NCI-H774 (cell line): ENCODE measurements at regions not wholly inside any gene's neighbourhood (a gene's known extent, or its start where the extent isn't known, plus 50 kb on each side); places are given as distances from the start of the nearest gene placed in this dataset.

Experiments
- DNase-seq: peaks from one replicate; lab custom pipeline; 2025; lab: John Stamatoyannopoulos, UW

DNA sequence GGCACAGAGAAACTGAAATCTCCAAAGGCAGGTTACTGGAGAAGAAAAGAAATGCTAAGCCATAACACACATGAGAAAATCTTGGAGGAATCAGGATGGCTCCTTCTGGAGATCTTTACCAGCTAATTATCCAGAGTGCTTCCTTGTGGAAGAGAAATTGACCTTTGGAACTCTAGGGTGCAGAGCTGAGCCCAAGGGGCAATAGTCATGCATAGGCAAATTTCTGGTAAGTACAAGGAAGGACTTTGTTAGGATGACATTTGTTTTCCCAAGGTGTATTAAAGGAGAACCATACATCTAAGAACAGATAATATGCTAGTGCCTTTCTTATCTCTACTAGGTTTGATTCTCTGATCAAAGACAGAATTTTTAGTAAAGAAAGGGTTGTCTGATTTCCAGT lies 670.6 kb downstream of the DHX35 start:
- DNase-seq, result no peak

DNA sequence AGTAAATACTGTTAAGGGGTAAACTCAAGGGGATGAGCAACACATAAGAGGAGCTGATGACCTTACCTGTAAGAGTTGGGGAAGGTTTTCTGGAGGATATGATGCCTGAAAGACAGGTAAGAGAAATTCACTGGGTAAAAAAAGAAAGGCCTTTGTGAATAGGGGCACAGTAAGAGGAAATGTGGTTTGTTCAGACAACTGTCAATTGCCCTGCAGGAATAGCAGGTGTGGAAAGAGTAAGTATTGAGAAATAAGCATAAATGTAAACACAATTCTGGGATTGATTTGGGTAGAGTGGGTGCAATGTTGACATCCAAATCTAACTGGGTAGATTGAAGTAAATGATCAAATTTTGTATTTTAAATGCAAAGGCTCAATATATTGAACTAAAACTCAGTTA lies 670.0 kb downstream of the DHX35 start:
- no peak for DNase-seq

DNA sequence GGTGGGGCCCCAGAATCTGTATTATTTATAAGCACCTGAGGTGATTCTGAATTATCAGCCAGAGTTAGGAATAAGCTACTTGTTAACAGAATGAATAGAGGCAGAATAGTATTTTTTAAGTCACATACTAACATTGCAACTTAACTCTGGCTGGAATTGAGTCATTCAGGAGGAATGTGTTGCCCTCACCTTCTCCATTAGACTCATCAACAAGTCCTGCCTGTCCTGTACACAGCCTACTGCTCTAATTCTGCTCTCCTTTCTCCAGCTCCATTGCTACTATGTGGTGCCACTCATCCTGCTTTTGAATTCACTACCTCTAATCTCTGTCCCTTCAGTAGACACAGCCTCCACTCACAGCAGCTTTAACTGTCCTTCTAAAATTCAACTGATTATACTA lies 669.4 kb downstream of the DHX35 start:
- no peak for DNase-seq

DNA sequence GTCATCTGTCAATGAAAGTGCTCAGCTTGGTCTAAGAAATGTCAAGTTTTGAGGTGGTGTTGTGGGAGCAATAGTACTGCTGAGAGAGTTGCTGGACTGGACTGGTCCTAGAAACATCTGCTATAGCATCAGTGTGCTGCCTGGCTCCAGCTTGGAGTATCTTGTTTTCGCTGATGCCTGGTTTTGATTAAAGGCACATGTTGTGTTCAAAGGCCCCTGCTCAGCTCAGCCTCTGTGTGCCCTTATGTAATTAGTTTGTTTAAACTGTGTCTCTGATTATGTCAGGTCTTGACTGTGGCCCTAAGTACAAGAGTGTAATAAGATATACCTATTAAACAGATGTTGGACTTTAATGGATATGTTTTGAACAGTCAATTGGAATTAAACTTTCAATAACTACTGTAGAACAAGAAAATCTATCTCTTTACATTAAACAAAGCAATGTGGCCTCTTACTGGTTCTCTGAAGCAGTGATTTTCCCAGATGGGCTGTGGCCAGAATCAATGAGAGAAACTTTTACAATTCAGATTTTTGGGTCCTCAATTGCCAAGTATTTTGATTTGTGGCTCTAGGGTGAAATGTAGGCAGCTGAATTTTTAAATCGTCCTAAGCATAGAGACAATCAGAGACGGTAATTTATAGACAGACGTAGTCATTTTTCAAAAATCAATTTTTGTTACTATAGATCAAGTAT lies 668.2 kb downstream of the DHX35 start:
- DNase-seq, result peak; percentile 27

DNA sequence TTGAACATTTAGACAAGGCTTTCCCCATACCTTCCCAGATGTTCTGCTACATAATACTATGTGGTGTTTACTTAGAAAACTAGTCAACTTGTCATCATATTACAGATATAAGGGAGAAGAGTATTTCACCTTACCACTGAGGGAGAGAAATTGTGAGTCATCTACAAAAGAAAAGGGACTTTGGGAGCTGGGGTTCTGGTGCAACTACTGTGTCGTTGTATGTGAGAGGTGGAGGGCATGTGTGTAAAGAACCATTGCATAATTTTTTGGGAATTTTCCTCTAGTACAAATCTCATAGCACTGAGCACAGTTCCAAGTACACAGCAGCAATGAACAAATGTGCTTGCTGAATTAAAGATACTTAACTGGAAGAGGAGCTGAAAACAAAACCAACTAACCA lies 665.6 kb downstream of the DHX35 start:
- no peak for DNase-seq

DNA sequence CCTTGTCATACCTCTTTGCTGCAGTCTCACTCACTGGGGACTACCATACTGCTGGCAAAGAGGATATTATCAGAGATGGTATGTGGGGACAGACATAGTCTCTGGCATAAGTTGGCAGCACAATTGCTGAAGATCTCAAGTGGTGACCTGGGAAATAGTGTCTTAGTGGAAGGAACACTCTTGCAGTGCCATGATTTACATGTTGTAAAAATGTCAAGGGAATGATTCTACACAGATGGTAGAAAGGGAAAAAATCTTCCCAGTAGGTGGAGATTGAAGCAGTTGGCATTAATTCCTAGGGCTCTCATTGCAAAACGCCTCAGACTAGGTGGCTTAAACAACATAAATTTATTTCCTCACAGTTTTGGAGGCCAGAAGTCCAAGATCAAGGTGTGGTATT lies 662.2 kb downstream of the DHX35 start:
- DNase-seq, result no peak

DNA sequence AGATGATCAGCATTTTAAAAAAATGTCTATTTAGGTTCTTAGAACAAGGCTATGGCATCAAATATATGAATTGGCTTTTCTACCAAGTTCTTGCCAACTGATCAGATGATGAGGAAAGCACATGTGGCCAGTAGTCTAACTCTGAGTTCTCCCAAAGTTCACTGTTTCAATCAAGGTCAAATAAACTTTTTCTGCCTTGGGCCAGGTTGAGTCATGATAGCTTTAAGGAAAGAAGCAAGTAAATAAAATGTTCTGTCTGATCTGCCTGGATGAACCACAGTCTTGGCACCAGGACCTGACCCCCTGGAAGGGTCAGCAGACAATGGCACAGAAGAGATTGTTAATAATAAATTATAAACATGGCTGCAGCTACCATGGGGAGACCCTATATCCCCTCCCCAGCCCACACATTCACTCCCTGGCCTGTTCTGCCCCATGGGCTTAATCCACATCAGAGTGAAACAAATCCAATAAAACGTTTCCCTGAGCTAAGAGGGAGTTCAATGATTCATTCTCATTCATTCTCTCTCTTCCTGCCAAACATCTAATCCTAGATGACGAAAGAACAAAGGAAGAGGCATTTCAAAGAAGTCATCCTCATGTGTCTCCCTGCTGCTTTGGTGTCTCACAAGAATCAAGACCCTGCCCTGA lies 661.6 kb downstream of the DHX35 start:
- DNase-seq, result no peak

DNA sequence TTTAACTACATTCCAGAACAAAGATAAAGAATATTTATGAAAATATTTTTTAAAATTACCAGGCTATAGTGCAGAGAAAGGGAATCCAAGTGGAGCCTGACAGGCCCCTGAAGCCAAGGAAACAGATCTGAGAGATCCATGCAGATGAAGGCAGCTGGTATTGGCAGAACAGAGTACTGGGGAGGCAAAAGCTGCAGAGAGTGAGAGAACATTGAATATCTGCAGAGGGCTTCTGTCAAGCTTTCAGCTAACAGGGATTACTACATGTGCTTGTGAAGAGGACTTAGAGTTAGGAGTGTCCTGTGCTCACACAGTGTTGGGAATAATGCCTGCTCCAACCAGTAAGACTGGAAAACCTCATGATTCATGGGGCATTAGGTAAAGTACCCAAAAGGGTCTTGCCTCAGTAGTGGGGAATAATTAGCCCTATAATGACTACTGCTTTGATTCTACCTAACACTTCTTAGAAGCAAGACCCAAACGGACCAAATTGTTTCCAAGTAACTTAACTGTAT lies 657.2 kb downstream of the DHX35 start:
- no peak for DNase-seq

DNA sequence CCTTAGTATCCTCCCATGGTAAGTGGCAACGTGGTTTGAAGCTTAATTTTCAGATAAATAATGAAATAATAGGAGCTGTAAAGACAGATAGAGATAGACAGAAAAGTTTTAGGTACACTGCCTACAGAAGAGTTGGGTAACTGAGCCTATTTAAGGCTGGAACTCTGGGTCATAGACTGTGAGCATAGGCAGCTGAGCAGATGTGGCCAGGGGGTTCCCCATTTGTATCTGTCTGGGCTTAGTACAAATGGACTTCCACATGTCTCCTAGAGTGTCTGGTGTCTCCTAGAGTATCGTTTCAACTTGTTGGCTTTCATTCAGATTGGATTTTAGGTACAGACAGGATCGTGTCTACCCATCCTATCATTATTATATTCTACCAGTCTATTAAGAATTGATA lies 649.8 kb downstream of the DHX35 start:
- DNase-seq, result no peak

DNA sequence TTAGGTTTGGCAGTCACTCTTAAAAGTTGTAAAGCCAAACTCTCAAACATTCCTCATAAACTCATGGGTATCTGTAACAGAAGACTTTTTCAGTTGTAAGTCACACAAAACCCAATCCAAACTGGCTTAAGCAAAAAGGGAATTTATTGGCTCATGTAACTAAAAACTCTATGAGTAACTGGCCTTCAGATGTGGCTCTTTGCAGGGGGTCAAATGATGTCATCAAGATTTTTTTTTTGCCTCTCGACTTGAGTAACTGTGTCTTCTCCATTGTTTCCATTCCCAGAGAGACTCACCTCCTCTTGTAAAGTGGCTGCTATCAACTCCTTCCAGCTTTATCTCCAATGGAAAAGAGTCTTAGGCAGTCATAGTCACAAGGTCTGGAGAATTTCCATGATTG lies 645.0 kb downstream of the DHX35 start:
- DNase-seq, result no peak

DNA sequence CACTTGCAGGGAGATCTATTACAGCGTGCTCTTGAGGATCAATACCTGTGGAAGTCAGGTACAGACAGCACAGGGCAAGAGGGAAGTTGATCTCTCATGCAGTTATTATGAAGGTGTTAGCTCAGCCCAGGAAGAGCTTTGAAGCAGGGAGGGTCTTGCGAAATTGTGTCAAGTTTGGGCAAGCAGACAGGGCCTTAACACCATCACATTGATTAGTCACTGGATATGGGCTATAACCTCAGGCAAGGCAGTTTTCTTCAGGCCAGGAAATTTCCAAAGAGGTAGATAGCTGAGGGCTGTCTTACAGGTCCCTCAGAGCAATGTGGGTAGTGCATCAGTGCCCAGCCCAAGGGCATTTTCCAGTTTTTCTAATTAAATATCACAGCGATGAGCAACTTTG lies 643.8 kb downstream of the DHX35 start:
- no peak for DNase-seq

DNA sequence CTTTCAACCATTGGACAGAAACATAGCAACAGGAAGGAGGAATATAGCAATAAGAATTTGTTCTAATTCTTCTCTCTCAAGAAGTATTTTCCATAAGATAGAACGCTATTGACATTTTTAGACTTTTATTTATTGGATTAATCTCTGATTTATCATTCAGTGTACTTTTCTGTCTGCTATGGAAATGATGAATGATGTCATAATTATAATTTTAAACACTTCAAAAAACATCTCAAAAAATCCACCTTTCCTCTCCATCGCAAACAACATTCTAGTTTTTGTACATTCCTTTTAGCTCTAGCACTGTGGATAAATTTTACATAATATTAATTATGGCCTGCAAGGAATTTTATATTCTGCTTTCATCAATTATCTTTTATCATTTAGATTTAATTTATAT lies 643.2 kb downstream of the DHX35 start:
- DNase-seq, result no peak

DNA sequence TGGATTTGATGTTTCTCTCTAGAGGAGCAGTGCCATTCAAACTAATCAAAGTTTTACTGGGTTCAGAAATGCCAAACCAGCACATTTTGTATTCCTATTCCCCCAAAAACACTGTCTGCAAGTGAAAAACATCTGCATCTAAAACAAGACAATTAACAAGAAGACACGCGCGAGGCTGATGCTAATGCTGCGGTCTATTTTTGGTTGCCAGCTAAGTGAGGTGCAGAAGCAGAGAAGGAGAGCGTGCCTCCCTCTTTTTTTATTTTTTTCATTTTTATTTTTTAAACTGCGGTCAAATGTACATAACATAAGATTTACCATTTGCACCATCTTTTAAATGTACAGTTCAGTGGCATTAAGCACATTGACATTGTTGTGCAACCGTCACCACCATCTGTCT lies 641.1 kb downstream of the DHX35 start:
- no peak for DNase-seq

DNA sequence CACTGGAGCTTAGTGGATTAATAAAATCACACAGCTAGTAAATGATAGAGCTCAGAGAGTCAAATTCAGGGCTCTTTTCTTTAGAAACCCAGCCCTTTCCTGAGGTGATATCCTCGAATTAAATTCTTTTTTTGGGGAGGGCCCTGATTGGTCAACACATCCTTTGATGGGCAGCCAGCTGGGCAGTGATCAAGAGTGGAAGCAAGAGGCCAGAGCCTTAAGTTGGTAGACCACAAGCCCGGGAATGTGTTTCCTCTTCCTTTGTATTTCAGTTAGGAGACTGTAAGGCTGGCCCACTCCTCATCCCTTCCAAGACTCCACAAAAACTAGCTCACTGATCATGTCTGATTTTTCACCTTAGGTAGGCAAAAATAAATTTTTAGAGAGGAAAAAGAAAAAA lies 640.5 kb downstream of the DHX35 start:
- no peak for DNase-seq

DNA sequence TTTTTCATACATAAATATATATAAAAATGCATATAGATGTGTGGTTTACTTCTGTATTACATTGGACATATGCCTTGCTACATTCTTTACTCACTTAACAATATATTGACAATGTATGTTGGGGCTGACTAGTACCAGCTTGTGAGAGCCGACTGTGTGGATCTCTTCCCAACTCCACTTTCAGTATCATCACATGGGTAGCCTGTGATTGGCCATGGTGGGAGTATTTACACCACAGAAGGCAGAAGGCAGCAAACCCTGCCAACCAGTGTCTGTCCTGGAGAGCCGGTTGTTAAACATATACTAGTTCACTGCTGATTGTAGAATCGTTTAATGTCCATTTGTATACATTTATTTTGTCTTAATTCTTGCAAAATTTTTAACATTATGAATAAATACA lies 638.7 kb downstream of the DHX35 start:
- no peak for DNase-seq

DNA sequence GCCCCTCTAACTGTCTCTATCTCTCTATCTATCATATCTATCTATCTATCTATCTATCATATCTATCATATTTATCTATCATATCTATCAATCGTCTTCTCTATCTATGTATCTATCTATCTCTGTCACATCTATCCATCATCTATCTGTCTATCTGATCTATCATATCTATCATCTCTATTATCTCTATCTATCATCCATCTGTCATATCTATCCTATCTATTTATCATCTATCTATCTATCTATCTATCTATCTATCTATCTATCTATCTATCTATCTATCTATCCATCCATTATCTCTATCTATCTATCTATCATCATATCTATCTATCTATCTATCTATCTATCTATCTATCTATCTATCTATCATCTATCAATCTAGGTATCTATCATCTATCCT lies 638.0 kb downstream of the DHX35 start:
- no peak for DNase-seq

DNA sequence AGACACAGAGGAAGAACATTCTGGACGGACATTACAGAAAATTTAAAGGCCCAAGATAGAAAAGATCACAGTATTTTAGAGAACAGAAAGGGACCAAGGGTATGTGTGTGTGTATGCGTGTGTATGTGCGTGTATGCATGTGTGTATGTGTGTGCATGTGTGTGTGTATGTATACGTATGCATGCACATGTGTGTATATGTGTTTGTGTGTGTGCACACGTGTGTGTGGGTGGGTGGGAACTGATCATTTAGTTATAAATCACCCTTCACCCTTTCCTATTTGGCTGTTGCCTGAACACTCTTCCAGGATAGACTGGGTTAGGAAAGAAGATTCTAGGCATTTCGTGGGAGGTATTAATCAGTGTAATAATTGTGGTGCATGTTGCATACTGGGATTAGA lies 634.4 kb downstream of the DHX35 start:
- DNase-seq, result no peak

DNA sequence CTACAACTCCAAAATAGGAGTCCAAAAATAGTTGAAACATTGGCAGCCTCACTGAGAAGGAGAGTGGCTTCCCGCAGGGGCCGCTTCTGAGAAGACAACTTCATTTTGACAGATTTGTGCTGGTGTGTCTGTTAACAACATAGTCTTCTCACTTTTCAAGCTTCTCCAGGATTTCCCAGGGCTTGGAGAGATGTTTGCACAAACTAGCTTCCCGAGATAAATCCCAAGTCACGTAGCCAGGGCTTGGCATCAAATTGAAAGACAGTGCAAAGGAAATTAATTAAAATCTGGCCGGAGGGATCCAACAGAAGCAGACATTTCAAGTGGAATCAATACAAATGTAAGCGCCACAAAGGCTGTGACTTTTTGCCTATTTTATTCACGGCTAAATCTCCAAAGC lies 630.2 kb downstream of the DHX35 start:
- DNase-seq, result no peak

DNA sequence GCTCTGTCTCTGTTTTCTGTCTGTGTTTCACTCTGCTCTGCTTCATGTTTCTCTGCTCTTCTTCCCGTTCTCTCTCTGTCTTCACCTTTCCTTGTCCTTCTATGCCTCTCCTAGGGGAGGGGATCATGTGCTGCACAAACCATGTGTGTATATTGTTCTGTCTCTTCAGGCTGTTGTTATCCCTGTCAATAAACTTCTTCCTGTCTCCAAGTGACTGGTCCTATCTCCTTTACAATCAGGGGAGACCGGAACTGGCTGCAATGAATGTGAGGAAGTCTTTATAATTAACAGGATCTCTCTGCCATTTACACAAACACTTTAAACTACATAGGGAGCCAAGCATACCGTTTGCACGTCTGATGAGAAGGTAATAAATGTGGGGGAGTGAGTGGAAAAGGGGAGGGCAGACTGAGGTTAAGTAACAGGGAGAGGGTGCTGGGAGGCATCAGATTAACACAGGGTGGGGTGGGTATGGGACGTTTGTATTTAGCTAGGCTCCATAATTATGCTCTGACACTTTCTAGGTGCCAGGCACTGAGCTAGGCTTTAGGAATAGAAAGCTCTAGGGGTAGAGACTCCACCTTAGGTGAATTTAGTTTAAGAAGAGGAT lies 626.1 kb downstream of the DHX35 start:
- DNase-seq, result no peak

DNA sequence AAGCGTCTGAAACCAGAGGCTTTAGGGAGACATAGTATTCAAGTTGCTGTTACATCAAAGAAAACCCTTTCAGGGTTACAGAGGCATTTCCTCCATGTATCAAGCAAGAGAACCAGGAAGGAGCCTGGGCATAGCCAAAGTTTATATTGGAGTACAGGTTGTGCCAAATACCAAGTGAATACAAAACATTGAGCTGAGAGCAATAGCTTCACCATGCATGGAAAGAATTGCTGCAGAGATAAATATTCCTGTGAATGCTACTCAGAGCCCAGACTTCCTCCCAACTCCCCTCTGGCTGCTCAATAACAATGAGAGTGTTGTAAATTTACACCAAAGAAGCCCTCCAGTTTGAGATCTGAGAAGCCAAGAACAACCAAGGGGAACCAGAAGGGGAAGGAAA lies 618.9 kb downstream of the DHX35 start:
- no peak for DNase-seq

DNA sequence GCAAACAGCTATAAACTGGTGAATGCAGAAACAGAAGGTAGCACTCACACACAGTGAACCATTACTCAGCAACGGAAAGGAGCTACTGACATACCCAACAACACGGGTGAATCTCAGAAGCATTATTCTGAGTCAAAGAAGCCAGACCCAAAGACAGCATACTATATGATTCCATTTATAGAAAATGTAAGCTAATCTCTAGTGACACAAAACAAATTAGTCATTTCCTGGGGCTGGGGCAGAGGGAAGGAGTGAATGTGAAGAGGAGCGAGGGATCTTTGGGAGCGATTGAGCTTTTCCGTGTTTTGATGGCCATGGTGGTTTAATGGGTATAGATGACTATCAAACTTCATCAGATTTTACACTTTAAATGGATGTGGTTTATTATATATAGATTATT lies 614.6 kb downstream of the DHX35 start:
- DNase-seq, result no peak

DNA sequence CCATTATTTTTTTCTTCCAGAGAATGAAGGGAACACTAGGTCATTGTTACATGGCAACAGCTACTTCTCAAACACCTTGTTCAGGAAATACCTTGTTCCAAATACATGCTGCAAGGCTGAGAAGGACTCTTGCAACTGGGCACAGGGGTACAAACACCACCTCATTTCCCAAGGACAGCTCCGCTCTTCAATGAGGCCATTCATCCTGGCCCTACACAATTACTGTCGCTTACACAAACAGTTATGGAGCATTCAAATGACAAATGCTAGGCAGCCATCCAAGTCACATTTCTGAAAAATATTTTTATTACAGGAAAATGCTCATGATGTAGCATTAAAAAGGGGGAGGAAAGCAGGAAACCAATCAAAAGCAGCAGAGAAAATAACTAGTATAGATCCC lies 611.9 kb downstream of the DHX35 start:
- no peak for DNase-seq

DNA sequence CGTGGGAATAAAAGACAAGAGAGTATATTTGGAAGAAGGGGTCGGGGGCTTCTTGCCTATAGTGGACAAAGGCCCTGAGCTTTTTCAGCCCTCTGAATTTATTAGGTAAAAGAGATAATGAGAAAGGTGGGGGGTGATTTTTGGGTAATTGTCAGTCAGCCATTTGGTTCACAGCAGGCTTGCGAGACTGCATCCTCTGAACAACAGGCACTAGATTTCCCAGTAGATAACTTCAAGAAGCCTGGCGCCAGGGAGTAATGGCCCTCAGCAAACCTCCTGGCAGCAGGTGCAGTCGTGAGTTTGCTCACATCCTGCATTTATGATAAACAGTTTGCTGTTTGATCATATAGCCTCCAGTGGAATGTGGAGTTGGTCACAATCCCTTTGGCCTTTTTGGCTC lies 609.0 kb downstream of the DHX35 start:
- no peak for DNase-seq

DNA sequence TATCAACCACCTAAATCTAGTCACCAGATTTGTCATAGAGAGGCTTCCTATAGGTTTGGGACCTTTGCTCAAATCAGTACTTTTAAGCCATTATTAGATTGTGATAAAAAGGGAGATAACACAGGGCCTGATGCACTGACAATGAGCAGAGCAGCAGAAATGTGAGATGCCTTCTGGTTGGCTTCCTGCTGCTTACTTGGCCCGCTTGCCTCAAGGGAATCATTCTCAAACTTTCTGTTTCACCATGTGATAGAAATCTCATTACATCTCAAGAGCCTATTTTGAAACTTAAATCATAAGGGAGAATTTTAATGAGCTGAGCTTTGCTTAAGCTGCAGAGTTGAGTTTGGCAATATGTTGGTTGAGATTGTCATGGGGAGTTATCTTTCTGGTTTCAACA lies 606.0 kb downstream of the DHX35 start:
- no peak for DNase-seq
